ENCODE measurements at regions not wholly inside any gene's neighbourhood (a gene's known extent, or its start where the extent isn't known, plus 50 kb on each side); places are given as distances from the start of the nearest gene placed in this dataset.

GRCh38 chr5:30341466-30341865, 852.0 kb upstream of the CDH6 start:
- Mint-ChIP-seq H3K27me3 (no peaks in the 10 kb centered on the region), H3K4me3 (no peak overlapping the region), H3K9me3 (peaks cover 1% of the 10 kb centered on the region), H3K4me1 (no peaks in the 10 kb centered on the region), H3K27ac (no peak overlapping the region), H3K36me3 (no peaks in the 10 kb centered on the region)
- DNase-seq: no peak

DNA sequence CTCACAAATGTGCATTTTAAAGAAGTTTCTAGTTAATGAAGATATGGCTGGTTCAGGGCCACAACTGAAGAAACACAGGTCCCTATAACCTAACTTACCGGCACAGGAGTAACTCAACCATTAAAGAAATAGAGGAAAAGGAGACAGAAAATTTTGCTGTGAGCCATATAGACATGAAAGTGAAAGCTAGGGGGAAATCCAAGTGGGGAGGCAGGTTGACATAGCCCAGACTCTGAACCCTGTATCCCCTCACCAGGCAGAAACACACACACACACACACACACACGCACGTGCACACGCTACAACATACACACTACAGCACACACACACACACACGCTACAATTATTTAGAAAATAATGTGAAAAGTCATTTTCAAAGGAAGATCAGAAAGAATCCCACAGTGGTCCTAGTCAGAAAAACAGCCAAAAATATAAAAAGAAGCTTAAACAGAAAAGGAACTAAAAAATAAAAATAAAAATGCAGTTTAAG, 856.4 kb upstream of the CDH6 start:
- DNase-seq: no peak
- H3K27ac Mint-ChIP-seq: no peak overlapping the region

DNA sequence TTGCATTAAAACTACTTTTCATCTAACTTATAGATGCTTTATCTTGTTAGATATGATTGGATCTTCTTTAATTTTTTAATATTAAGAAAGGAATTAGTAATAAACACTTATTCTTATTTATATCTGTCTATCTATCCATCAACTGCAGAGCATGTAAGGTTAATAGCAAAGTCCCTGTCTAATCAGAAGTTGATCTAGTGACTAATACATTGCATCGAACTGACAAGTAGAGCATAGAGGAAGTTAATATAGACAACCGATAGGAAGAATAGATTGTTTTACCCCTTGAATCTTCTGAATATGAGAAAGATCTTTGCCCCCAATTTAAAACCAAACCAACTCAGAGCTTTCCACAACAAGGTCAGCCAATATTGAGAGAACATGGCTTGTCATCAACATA, 862.0 kb upstream of the CDH6 start:
- H3K4me3 Mint-ChIP-seq: no peak overlapping the region
- no peak for DNase-seq
- peaks cover 4% of the 10 kb centered on the region for H3K9me3 Mint-ChIP-seq
- no peak overlapping the region for H3K27ac Mint-ChIP-seq
- no peaks in the 10 kb centered on the region for H3K4me1 Mint-ChIP-seq
- no peaks in the 10 kb centered on the region for H3K36me3 Mint-ChIP-seq
- H3K27me3 Mint-ChIP-seq: no peaks in the 10 kb centered on the region

More for the DNA sequence above, 856.4 kb upstream of the CDH6 start:
- Mint-ChIP-seq H3K4me1 (no peaks in the 10 kb centered on the region), H3K9me3 (peaks cover 6% of the 10 kb centered on the region), H3K27me3 (no peaks in the 10 kb centered on the region), H3K4me3 (no peak overlapping the region), H3K36me3 (no peaks in the 10 kb centered on the region)

DNA sequence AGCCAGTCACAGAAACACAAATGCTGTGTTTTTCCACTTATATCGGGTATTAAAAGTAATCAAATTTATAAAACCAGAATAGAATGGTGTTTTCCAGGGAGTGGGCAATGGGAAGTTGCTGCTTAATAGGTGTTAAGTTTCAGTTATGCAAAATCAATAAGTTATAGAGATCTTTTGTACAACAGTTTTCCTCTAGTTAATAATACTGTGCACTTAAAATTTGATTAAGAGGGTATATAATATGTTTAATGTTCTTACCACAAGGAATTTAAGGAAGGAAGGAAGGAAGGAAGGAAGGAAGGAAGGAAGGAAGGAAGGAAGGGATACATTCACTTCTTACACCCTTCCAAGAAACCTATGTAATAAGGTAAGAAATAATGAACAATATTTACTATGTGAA, 867.7 kb upstream of the CDH6 start:
- DNase-seq: no peak
- peaks cover 3% of the 10 kb centered on the region for H3K9me3 Mint-ChIP-seq
- H3K4me1 Mint-ChIP-seq: no peaks in the 10 kb centered on the region
- H3K27me3 Mint-ChIP-seq: no peaks in the 10 kb centered on the region
- H3K4me3 Mint-ChIP-seq: no peak overlapping the region
- no peak overlapping the region for H3K27ac Mint-ChIP-seq
- no peaks in the 10 kb centered on the region for H3K36me3 Mint-ChIP-seq

DNA sequence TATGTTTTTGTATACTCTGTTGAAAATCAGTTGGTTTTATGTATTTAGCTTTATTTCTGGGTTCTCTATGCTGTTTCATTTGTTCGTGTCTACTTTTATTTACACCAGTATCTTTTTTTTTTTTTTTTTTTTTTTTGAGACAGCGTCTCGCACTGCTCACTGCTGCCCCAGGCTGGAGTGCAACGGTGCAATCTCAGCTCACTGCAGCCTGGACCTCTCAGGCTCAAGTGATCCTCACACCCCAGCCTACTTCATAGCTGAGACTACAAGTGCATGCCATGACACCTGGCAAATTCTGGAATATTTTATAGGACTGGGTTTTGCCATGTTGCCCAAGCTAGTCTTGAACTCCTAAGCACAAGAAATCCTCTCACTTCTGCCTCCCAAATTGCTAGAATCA, 869.4 kb upstream of the CDH6 start:
- H3K4me1 Mint-ChIP-seq: no peaks in the 10 kb centered on the region
- H3K36me3 Mint-ChIP-seq: no peaks in the 10 kb centered on the region
- no peak for DNase-seq
- H3K4me3 Mint-ChIP-seq: no peak overlapping the region
- H3K9me3 Mint-ChIP-seq: peaks cover 4% of the 10 kb centered on the region
- H3K27ac Mint-ChIP-seq: no peak overlapping the region
- no peaks in the 10 kb centered on the region for H3K27me3 Mint-ChIP-seq

- Mint-ChIP-seq H3K4me1 (no peaks in the 10 kb centered on the region), H3K27ac (no peak overlapping the region), H3K36me3 (no peaks in the 10 kb centered on the region), H3K9me3 (peaks cover 18% of the 10 kb centered on the region), H3K4me3 (no peak overlapping the region), H3K27me3 (no peaks in the 10 kb centered on the region)
- no peak for DNase-seq
These were observed 905.6 kb upstream of the CDH6 start for GRCh38 chr5:30287890-30288289.

GRCh38 chr5:30279237-30279636, 914.2 kb upstream of the CDH6 start:
- Mint-ChIP-seq H3K27me3 (no peaks in the 10 kb centered on the region), H3K4me1 (no peaks in the 10 kb centered on the region), H3K9me3 (peaks cover 9% of the 10 kb centered on the region), H3K36me3 (no peaks in the 10 kb centered on the region), H3K27ac (no peak overlapping the region), H3K4me3 (no peak overlapping the region)
- no peak for DNase-seq

GRCh38 chr5:30267026-30267425, 926.5 kb upstream of the CDH6 start:
- no peak for DNase-seq
- H3K9me3 Mint-ChIP-seq: no peaks in the 10 kb centered on the region
- H3K27ac Mint-ChIP-seq: no peak overlapping the region
- no peaks in the 10 kb centered on the region for H3K36me3 Mint-ChIP-seq
- no peak overlapping the region for H3K4me3 Mint-ChIP-seq
- H3K27me3 Mint-ChIP-seq: no peaks in the 10 kb centered on the region
- H3K4me1 Mint-ChIP-seq: no peaks in the 10 kb centered on the region

- Mint-ChIP-seq H3K4me3 (no peak overlapping the region), H3K4me1 (no peaks in the 10 kb centered on the region), H3K9me3 (peaks cover 7% of the 10 kb centered on the region), H3K27me3 (no peaks in the 10 kb centered on the region), H3K36me3 (no peaks in the 10 kb centered on the region), H3K27ac (no peak overlapping the region)
- no peak for DNase-seq
These were observed 954.0 kb upstream of the CDH6 start for GRCh38 chr5:30239331-30240022.

- no peak overlapping the region for H3K27ac Mint-ChIP-seq
- no peak for DNase-seq
These were observed 956.3 kb upstream of the CDH6 start for GRCh38 chr5:30237189-30237588.

GRCh38 chr5:30209755-30210154, 983.7 kb upstream of the CDH6 start:
- no peaks in the 10 kb centered on the region for H3K27me3 Mint-ChIP-seq
- H3K4me1 Mint-ChIP-seq: no peaks in the 10 kb centered on the region
- no peak overlapping the region for H3K4me3 Mint-ChIP-seq
- H3K9me3 Mint-ChIP-seq: peaks cover 14% of the 10 kb centered on the region
- DNase-seq: no peak
- H3K36me3 Mint-ChIP-seq: no peaks in the 10 kb centered on the region
- no peak overlapping the region for H3K27ac Mint-ChIP-seq

More at GRCh38 chr5:30237189-30237588, 956.3 kb upstream of the CDH6 start:
- H3K36me3 Mint-ChIP-seq: no peaks in the 10 kb centered on the region
- no peak overlapping the region for H3K4me3 Mint-ChIP-seq
- peaks cover 8% of the 10 kb centered on the region for H3K9me3 Mint-ChIP-seq
- no peaks in the 10 kb centered on the region for H3K27me3 Mint-ChIP-seq
- no peaks in the 10 kb centered on the region for H3K4me1 Mint-ChIP-seq

DNA sequence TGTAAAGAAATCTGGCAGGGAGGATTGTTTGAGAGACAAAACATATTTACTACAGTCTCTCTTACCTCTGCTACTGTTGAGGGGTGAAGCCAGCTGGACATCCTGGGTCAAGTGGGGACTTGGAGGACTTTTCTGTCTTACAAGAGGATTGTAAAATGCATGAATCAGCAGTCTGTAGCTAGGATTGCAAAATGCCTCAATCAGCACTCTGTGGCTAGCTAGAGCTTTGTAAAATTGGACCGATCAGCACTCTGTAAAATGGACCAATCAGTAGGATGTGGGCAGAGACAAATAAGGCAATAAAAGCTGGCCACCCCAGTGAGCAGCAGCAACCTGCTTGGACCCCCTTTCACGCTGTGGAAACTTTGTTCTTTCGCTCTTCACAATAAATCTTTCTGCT, 995.8 kb upstream of the CDH6 start:
- peaks cover 2% of the 10 kb centered on the region for H3K9me3 Mint-ChIP-seq
- no peaks in the 10 kb centered on the region for H3K4me1 Mint-ChIP-seq
- no peak overlapping the region for H3K27ac Mint-ChIP-seq
- no peak for DNase-seq
- H3K4me3 Mint-ChIP-seq: no peak overlapping the region
- no peaks in the 10 kb centered on the region for H3K27me3 Mint-ChIP-seq
- H3K36me3 Mint-ChIP-seq: no peaks in the 10 kb centered on the region

DNA sequence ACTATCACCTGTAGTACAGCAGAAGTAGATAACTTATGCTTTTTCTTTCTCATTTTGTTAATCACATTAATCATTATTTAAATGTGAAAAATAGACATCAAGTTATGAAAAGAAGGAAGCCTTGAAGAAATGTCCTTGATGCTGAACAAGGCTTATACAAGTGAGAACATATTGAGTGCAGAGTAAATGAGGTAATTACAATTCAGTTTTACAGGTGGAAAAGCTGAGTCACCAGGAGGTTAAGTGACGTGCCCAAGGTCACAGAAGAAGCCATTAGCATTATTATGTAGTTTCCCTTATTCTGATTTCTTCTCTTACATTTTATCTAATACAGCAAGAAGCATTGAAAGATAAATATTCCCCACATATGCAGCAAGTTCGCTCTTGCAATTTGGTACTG, 998.5 kb upstream of the CDH6 start:
- no peak for DNase-seq
- Mint-ChIP-seq H3K27me3 (no peaks in the 10 kb centered on the region), H3K27ac (no peak overlapping the region), H3K4me3 (no peak overlapping the region), H3K36me3 (no peaks in the 10 kb centered on the region), H3K9me3 (peaks cover 2% of the 10 kb centered on the region), H3K4me1 (no peaks in the 10 kb centered on the region)

DNA sequence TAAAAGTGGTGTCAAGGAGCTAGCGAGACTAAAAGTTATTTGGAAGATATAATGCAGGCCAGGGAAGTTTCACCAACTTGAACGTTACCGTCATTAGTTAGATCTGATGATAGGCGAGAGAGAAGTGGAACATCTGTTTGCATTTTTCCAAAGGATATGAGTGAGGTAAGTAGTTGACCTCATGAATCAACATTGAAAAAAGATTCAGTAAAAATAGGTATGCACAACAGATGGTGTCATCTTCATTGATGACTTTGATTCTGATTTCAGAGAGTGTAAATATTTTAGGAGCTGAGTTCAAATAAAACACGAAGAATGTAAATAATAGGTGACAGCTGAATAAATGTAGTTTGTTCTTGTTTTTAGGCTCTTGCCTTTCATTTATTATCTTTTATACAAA, 998.9 kb upstream of the CDH6 start:
- Mint-ChIP-seq H3K27me3 (no peaks in the 10 kb centered on the region), H3K9me3 (peaks cover 2% of the 10 kb centered on the region), H3K36me3 (no peaks in the 10 kb centered on the region), H3K4me3 (no peak overlapping the region), H3K4me1 (no peaks in the 10 kb centered on the region), H3K27ac (no peak overlapping the region)
- no peak for DNase-seq

DNA sequence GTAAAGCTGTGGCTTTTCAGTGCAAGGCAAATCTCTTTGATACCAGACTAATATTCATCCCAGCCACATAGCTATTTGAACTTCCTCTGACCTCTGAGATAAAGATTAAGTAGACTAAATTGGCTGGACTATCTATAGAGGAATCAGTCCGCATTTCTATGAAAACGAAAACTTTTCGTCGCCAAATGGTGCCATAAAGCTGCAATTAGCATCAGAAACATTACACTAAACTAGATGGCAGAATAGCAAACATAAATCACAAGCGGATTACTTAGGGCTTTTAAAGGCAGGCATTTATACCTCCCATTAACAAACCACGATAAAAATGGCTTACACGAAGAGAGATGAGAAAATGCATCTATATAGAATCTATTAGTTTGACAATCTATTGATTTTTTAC, 1009.7 kb upstream of the CDH6 start:
- Mint-ChIP-seq H3K4me3 (no peak overlapping the region), H3K27me3 (no peaks in the 10 kb centered on the region), H3K36me3 (no peaks in the 10 kb centered on the region), H3K4me1 (no peaks in the 10 kb centered on the region), H3K9me3 (peaks cover 3% of the 10 kb centered on the region), H3K27ac (no peak overlapping the region)
- no peak for DNase-seq

DNA sequence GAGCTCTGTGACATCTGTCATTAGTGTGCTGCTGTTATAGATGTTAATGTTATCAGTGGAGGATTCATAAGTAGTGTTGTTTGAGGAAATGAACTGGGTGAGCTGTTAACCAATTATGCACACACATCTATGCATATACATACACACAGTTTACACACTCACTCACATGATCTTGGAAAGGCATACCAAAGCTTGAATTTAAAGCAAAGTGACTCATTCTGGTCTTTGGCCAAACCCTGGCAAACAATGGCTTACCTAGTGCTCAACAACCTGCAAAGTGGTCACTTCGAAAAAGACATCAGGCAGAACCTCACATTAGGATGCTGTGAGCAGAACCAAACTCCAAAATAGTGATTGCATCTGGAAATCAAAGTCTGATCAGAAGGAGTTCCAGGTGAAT, 1037.3 kb upstream of the CDH6 start:
- no peaks in the 10 kb centered on the region for H3K36me3 Mint-ChIP-seq
- H3K4me1 Mint-ChIP-seq: no peaks in the 10 kb centered on the region
- peaks cover 8% of the 10 kb centered on the region for H3K9me3 Mint-ChIP-seq
- H3K27ac Mint-ChIP-seq: no peak overlapping the region
- no peaks in the 10 kb centered on the region for H3K27me3 Mint-ChIP-seq
- no peak overlapping the region for H3K4me3 Mint-ChIP-seq
- DNase-seq: no peak
